SK-N-SH (cell line): ENCODE measurements at regions not wholly inside any gene's neighbourhood (a gene's known extent, or its start where the extent isn't known, plus 50 kb on each side); places are given as distances from the start of the nearest gene placed in this dataset.

ENCODE experiments used
- EZH2phosphoT487 ChIP-seq: fragments of 200-600 bp; sonication (generic); IDR thresholded peaks from 2 replicates; pipeline ENCODE4 v1.6.1; 2017; ENCODE audit warnings: low read depth, mixed run types, mild to moderate bottlenecking, antibody characterized with exemption, moderate library complexity, borderline replicate concordance
- GABPA ChIP-seq: IDR thresholded peaks from 2 replicates; pipeline ENCODE4 v1.4.0; 2012; ENCODE audit warnings: low read depth, mild to moderate bottlenecking
- POLR2AphosphoS5 ChIP-seq: IDR thresholded peaks from 2 replicates; pipeline ENCODE4 v1.6.1; 2012; ENCODE audit warnings: low read depth, low read length
- RAD21 ChIP-seq: IDR thresholded peaks from 2 replicates; pipeline ENCODE4 v1.6.1; 2012; ENCODE audit warnings: mild to moderate bottlenecking, low read length
- RCOR1 ChIP-seq: fragments of 150-350 bp; IDR thresholded peaks from 2 replicates; pipeline ENCODE4 v1.6.1; 2017; ENCODE audit warnings: antibody characterized with exemption, low read length
- RXRA ChIP-seq: IDR thresholded peaks from 2 replicates; pipeline ENCODE4 v1.4.0; 2012; ENCODE audit warnings: low read depth, mild to moderate bottlenecking, borderline replicate concordance
- SIN3A ChIP-seq: IDR thresholded peaks from 2 replicates; pipeline ENCODE4 v1.6.1; 2012; ENCODE audit warnings: low read depth, mild to moderate bottlenecking, low read length, moderate library complexity, borderline replicate concordance
- SMC3 ChIP-seq: IDR thresholded peaks from 2 replicates; pipeline ENCODE4 v1.6.1; 2012; ENCODE audit warnings: low read depth, low read length, improper control_type of control experiment
- TAF1 ChIP-seq: IDR thresholded peaks from 2 replicates; pipeline ENCODE4 v1.6.1; 2012; ENCODE audit warnings: low read depth, mild to moderate bottlenecking, low read length, moderate library complexity, borderline replicate concordance
- TEAD4 ChIP-seq: IDR thresholded peaks from 2 replicates; pipeline ENCODE4 v1.4.0; 2012; ENCODE audit warnings: mild to moderate bottlenecking, borderline replicate concordance; ENCODE audit not compliant: insufficient read depth
- TF ChIP-seq, protein P1 (sequence below): fragments of 200-600 bp; sonication (generic); IDR thresholded peaks from 2 replicates; pipeline ENCODE4 v1.6.1; 2017; ENCODE audit warnings: antibody characterized with exemption, mild to moderate bottlenecking, moderate library complexity

DNA sequence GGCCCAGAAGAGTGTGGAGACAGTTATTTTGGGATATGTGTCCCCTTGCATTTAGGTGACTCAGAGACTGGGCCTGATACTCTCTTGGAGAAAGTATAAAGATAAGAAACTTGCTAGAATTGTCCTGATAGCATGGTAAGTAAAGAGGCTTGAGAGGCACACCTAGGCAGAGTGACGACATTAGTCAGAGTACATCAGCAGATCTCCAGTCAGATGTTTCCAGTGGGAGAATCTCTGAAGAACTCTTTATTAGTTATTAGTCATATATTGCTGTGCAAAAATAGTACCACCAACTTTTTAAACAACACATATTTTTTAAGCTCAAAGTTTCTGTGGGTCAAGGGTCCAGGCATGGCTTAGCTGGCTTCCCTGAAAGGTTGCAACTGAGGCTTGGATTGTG, 182.6 kb downstream of the NEBL start:
- TF ChIP-seq POLR2AphosphoS5 (no peak), RAD21 (no peak), GABPA (no peak), RXRA (no peak), TEAD4 (no peak), SIN3A (no peak), TAF1 (no peak), SMC3 (no peak), EZH2phosphoT487 (no peak), RCOR1 (no peak)
- TF ChIP-seq, protein P1, sequence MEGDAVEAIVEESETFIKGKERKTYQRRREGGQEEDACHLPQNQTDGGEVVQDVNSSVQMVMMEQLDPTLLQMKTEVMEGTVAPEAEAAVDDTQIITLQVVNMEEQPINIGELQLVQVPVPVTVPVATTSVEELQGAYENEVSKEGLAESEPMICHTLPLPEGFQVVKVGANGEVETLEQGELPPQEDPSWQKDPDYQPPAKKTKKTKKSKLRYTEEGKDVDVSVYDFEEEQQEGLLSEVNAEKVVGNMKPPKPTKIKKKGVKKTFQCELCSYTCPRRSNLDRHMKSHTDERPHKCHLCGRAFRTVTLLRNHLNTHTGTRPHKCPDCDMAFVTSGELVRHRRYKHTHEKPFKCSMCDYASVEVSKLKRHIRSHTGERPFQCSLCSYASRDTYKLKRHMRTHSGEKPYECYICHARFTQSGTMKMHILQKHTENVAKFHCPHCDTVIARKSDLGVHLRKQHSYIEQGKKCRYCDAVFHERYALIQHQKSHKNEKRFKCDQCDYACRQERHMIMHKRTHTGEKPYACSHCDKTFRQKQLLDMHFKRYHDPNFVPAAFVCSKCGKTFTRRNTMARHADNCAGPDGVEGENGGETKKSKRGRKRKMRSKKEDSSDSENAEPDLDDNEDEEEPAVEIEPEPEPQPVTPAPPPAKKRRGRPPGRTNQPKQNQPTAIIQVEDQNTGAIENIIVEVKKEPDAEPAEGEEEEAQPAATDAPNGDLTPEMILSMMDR = no peak
